ENCODE measurements at regions not wholly inside any gene's neighbourhood (a gene's known extent, or its start where the extent isn't known, plus 50 kb on each side); places are given as distances from the start of the nearest gene placed in this dataset.

DNA sequence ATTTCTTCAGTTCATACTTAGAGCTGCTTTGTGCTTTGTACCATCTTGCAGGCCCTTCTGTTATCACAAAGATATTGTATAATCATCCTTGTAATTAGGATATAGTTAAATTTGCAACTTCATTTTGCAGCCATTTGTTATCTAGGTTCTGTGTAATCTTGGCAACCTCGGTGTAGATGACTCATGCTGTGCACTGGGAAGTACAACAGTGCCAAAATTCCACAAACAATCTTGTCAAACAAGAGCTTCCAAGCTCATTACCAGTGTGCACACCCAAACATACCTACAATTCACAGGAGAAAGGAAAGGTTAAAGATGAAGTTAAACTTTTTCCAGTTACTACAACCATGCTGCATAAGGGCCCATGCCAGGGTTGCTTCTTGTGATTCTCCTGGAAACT is 1231.8 kb downstream of the CDH11 start:
- TF ChIP-seq, protein P1, sequence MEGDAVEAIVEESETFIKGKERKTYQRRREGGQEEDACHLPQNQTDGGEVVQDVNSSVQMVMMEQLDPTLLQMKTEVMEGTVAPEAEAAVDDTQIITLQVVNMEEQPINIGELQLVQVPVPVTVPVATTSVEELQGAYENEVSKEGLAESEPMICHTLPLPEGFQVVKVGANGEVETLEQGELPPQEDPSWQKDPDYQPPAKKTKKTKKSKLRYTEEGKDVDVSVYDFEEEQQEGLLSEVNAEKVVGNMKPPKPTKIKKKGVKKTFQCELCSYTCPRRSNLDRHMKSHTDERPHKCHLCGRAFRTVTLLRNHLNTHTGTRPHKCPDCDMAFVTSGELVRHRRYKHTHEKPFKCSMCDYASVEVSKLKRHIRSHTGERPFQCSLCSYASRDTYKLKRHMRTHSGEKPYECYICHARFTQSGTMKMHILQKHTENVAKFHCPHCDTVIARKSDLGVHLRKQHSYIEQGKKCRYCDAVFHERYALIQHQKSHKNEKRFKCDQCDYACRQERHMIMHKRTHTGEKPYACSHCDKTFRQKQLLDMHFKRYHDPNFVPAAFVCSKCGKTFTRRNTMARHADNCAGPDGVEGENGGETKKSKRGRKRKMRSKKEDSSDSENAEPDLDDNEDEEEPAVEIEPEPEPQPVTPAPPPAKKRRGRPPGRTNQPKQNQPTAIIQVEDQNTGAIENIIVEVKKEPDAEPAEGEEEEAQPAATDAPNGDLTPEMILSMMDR (IDR thresholded peaks at IDR 0.05), result no peak
- TF ChIP-seq POLR2A (IDR thresholded peaks at IDR 0.05), result no peak

Measured in uterus (tissue), 2 donors.